NCI-H146 treated with DMSO at 0.1 percent for 48 hours (cell line): ENCODE measurements at regions not wholly inside any gene's neighbourhood (a gene's known extent, or its start where the extent isn't known, plus 50 kb on each side); places are given as distances from the start of the nearest gene placed in this dataset.
"Not testable (repeated sequence)": the region's sequence is repeated elsewhere in the genome, so short reads cannot be mapped to it uniquely, and the experiment has no call there.

Experiments used
- DNase-seq: peaks from one replicate; lab custom pipeline; 2025; ENCODE audit not compliant: unreplicated experiment; lab: John Stamatoyannopoulos, UW

DNA sequence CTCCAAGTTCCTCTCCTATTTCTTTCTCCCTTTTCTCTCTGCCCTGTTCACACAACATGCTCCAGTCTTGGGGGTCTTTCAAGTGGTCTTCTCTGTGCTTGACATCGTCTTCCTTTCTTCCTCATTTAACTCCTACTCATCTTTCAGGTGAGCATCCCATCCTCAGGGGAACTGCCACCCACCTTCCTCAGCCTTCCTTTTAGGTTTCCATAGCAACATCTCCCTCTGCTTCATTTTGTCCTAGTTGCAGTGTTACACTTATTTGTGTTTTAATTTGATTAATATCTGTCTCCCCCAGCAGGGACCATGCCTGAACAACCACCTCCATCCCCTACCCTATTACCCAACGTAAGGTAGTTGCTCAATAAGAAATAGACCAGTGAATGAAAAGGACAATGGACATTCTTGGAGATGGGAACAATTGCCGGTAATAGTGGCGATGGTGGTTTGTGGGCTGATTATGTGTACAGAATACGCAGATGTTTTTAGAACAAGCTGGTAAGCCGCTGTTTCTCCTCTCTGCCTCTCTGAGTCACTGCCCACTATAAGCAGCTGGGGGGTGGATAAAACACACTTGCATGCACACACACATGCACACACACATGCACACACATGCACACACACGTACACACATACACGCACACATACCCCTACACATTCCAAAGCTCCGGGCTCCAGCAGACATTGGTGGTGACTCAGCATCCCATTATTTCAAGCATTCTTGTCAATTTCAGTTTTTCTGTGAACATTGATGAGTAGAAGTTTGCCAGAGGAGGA, 251.6 kb downstream of the GATA3 start:
- DNase-seq = no peak

DNA sequence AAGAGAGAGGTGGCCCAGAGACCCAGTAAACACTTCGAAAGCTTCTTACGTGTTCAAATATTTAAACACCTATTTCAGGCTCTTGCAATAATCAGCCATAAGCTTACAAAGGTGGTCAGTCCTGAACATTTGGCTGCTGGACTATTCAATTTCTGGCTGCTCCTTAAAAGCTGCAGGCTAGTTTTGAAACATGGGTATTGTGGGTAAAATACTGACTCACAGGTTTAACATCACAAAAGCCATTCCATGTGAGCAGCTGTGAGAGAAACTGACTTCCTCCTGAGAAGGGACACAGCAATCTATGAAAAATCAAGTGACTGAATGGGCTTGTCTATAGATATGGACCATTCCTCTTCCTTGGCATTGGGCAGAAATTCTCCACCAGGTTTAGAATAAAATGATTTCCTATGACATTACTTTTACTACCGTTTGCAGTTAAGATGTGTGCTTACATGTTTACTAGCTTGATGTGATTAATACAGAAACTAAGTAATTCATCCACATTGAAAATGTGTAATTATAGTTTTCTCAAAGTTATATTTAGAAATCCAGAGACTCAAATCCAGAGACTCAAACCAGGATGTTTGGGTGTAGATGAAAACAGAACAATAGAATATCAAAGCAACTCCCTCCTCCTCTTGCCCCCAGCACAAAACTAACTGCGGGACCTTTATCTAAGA, 252.3 kb downstream of the GATA3 start:
- no peak for DNase-seq

DNA sequence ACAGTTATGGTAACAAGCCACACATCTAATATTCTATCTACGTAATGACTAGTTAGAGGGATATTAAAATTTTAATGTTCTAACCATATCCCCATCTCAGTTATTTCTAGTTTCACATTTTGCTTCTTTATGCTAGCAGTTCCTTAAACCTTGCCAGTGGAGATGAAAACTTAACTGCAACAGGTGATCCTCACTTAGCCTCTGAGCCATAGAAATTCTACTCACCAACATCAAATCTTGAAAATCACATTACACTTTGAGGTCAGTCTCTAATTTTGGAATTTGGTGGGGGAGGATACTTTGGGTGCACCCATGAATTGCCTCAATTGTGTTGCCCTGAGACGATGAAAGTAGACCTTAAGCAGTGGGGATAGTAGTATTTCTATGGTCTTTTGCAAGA, 256.4 kb downstream of the GATA3 start:
- DNase-seq = no peak

DNA sequence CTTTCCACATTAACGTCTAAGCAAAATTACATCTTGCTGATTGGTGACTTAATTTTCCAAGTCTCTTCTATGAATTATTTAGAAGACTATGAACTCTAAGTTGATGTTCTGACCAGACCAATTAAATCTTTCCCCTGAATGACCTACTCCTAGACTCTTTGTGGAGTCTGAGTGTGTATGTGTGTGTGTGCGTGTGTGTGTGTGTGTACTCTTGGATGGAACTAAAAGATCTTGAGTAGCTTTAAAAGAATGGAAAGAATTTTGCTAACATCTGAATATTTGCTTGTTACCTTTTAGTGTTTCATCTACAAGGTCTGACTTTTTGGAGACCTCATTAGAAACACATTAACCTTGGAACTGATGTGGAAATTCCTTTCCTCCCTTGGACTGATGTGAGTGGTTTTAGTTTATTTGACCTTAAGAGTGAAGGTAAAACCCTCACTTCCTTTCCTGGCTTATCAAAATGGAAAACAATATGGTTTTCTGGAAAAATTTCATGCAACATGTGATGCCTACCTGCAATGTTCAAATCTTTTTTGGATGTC, 257.1 kb downstream of the GATA3 start:
- no peak for DNase-seq

DNA sequence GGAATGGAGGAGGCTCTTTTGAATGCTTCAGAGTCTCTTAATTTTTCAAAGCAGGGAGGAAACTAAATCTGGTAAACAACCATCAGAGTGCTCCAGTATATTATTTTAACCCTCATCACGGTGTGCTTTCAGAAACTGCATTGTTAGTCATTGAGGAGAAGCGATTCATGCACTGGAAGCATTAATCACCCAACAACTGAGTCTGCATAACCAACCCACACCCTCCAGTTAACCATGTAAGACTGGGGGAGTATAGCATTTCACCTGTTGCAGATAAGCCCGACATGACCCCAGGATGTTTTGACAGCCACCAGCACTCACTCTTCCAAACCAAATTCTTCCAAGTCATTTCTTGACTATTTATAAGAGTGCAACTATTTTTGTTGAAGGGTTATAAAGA, 257.6 kb downstream of the GATA3 start:
- DNase-seq = no peak

DNA sequence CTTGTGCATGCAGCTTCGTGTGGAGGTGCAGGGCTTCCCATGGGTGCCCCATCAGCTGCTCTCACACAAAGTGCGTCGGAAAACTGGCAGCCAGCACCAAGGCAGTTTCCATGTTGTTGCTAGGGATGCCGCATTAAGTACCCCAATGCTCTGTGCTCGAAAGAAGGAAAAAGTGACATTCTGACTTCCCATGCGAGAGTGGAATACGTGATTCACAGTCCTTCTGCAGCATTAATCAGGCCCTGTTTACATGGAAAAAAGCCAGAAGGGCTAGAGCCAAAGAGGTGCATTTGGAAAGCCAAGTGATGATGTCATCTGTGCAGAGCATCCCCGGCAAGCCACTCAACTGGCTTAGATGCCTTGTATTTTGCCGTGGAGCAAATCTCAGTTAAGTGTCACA, 258.3 kb downstream of the GATA3 start:
- DNase-seq = no peak

DNA sequence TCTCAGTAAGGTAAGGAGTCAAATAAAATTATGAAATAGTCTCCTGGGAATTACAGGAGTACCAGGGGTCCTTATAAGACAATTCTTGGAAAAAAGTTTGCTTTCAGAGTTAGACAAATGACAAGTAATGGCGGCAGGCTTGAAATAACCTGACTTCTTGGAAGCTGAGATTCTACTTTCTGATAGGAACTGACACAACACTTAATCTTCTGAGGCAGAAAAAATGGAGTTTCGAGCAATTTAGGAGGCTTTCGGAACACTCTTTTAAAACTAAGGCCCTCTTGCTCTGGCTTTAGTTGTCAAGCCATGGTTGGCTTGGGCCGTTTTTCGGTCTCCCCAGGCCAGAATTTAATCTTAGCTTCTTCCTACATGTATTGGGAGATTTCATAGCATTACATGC, 260.0 kb downstream of the GATA3 start:
- DNase-seq = no peak

DNA sequence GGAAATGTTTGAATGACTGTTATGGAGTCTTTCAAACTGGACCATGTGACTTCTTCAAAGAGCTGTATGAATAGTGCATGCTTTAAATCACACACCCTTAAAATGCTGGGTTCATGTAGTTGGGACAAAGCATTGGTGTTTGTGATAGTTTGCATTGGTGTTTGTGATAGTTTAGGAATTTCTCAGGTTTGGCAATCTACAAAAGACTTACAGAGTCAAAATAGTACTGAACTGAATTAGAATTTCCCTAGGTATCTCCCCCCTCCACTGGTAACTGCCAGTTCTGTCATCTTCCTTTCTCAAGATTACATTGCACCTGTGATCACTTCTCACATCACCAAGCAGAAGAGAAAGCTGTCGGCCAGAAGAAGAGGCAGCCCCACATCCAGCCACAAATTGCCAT, 261.1 kb downstream of the GATA3 start:
- DNase-seq = no peak

DNA sequence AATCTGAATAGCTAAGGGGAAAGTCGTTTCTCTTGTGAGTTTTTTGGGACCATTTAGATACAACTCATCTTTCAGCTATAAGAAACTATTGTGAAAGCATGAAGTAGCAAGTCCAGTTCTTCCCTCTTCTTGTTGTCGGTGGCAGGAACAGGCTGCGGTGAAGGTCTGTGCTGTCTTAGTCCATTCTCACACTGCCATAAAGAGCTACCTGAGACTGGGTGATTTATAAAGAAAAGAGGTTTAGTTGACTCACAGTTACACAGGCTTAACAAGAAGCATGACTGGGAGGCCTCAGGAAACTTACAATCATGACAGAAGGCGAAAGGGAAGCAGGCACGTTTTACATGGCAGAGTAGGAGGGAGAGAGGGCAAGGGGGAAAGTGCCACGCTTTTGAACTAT, 261.8 kb downstream of the GATA3 start:
- no peak for DNase-seq

DNA sequence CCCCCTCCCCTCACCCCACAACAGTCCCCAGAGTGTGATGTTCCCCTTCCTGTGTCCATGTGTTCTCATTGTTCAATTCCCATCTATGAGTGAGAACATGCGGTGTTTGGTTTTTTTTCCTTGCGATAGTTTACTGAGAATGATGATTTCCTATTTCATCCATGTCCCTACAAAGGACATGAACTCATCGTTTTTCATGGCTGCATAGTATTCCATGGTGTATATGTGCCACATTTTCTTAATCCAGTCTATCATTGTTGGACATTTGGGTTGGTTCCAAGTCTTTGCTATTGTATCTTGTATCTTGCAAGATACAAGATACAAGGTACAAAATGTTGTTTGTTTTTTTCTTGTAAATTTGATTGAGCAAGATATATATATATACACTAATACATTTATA, 263.9 kb downstream of the GATA3 start:
- DNase-seq = not testable (repeated sequence)

DNA sequence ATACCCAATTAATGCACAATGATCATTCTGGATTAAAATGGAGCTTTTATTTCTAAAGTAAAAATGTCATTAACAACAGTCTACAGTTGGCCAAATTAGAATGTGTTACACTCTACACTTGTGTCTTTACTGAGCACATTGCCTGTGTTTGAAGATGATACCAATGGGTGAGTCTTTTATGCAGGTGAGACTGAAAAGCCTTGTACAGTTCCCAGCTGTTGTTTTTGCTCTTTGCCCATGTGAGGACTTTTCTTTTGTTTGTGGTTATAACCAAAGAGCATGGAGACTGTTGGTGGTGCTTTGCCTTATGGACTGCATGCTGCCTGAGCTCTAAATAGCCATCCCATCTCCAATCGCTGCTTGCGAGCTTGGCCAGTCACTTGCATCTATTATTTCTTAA, 264.5 kb downstream of the GATA3 start:
- no peak for DNase-seq

DNA sequence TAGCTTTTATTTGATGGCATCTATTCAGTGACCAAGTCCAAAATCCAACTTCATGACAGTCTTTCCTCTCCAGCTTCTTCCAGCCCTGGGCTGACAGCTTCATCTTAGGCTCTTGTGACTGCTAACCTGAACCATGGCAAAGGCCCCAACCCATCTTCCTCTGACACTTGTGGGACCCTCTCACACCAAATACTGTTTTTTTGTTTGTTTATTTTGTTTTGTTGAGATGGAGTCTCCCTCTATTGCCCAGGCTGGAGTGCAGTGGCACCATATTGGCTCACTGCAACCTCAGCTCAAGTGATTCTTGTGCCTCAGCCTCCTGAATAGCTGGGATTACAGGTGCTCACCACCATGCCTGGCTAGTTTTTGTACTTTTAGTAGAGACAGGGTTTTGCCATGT, 265.2 kb downstream of the GATA3 start:
- DNase-seq = no peak

DNA sequence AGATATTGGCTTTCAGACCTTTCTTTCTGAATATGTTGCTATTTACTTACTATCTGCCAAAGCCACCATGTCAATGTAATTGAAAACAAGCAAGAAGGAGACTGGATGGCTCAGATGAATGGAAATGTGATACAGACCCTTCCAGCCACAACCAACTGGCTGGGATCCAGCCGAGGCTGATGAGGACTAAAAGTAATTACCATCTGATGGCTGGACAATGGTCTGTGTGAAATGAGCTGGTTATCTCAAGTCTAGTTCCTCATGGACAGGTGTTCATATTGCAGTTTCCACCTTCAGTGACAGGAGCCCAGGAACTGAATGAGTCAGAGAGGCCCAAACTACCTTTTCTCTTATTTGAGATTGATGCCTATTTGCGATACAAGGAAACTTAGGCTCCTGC, 267.5 kb downstream of the GATA3 start:
- DNase-seq = no peak

DNA sequence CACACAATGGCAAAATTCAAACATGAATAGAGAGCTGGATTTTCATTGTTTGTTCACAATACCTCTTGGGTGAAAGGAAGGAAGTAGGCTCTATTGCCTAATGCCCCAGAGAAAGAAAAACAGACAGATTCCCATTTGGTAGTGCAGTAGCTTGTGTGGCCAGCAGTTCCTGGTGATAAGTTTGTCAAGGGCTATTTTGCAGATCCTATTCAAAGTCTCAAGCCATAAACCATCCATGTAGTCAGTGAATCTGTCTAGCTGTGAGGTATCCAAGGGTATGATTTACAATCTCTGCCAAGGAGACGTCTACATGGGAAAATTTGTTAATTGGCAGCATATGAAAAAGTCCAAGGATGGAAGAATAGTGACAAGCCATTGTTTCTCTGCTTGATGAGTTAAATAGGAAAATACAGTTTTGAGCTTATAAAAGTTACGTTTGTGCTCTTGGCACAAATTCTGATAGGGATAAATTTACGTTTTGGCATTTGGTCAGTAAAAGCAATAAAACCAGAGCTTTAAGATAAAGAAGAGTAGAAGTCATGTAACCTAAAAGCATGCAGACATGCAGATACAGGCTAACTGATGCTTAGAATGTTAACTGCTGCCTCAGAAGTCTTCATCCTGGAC, 269.1 kb downstream of the GATA3 start:
- DNase-seq = no peak

DNA sequence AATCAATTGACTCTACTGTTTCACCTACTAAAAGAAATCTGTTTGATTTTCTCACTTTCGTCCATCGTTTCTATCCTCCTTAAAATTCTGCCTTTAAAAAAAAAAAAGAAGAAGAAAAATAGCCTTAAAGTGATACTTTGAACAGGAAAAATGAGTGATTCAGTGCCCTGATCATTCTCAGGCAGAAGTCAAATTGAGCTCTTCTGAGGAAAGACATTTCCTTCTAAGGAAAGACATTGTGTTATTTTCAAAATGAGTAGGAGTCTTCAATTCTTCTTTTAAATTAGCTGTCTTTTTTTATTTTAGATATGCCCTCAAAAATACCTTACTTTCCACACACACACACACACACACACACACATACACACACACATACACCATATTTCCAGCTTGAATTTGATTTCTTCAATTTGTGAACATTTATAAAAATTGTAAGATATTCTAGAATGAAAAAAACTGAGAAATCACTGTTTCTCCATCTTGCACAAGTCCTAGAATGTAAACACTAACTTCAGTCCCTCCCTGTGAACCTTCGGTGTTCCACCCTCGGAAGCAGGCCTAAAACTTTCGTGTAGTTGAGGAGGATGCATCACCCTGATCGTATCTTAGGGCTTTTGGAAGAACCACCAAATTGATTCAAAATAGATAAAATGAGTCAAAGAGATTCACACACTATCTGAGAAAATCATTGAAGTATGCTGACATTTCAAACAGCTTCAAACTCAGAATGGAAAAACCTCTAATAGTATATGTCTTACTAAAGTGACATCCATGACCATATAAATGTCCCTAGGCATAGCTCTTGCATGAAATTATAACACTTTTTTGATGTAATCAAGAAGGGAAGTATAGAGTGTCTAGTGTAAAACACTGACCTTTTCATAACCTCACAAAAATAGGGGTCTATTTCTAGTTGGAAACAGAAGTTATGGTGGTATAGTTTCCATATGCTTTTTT, 270.8 kb downstream of the GATA3 start:
- DNase-seq = no peak

DNA sequence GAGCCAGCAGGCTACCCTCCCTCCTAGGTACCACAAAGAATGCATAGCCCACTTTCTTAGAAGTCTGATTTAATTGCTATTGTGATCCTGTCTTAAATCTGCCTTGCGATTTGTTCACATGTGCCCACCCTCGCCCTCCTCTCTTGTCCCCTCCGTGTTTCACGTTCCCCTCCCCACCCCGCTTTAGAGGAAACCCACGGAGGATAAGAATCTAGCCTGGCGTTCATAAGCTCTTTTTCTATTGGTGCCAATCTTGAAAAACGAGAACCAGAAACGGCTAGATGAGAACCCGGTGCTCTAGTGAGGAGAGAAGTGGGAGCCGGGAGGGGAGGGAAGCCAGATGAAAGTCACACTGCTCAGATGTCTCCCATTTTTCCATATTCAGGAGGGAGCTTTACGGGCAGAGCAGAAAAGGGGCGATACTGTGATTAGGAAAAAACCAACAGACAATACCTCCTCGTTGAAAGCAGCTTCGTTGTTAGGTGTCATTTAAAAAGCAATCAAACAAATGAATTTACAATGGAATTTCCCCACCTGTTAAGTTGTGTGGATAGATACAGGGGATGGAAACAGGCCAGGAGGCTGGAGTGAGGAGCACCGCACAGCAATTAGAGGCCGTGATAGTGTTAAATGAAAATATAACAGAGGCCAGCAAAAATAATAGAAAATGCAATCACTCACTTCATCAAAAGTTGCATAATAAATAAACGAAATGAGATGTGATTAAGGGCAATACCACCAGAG, 272.1 kb downstream of the GATA3 start:
- DNase-seq = no peak

DNA sequence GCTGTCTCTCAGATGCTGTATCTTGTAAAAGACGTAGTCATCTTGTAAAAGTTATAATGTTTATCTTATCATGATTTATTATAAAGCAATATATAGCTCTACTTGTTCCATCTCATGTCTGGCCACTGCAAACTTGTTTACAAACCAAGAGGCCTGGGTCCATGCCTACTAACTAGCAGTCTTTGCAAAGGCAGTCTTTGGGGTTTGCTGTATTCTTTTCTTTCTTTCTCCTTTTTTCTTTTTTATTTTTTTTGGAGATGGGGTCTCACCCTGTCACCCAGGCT, 272.6 kb downstream of the GATA3 start:
- DNase-seq = no peak

DNA sequence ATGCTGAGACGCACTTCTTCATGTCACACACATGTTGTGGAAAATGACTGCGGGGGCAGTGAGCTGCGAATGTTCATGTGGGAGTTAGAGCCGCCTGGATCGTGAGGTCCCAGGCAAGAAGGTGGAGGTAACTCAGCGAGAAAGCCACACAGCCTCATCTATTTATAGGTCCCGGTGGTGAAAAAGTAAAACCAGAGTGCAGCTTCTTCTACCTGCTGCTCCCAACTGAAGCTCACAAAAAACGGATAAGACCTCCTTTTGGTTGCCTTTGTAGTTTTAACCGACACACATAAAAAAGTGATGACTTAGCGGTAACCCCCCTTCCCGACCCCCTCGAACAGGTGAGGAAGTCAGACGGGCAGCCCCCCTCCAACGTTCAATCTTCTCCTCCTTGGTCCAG, 276.9 kb downstream of the GATA3 start:
- DNase-seq = no peak

DNA sequence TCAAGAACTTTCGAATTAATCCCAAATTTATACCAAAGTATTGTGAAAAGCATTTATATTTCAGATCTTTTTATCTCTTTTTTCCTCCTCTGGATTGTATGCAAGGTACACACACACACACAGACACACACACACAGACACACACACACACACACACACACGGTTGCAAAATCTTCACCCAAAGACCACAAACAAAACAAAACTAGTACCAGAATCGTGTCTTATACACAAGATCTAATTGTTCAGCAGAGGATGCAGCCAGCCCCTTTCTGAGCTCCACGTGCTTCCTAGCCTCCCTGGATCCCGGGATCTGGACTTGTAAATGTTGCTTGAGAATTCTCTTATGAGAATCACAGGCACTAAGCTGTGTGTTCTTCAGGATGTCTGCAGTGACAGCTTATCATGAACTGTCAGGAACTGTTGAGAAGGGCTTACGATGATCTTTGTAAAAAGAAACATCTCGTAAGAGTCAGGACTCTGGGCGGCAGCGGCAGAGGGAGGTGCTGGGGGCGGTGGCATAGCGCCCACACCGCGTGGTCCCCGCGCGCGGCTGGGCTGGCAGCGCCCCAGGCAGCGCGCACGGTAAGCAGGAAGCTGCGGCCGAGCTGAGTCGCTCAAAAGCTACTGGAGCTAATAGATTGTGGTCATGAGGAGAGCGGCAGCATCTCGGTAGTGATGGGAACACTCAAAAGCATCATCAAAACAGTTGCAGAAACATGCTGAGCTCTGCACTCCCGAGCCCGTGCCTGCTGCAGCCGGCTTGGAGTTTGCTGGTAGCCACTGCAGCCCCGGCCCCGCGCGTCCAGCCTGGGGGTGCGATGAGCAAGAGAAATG, 277.6 kb downstream of the GATA3 start:
- no peak for DNase-seq

DNA sequence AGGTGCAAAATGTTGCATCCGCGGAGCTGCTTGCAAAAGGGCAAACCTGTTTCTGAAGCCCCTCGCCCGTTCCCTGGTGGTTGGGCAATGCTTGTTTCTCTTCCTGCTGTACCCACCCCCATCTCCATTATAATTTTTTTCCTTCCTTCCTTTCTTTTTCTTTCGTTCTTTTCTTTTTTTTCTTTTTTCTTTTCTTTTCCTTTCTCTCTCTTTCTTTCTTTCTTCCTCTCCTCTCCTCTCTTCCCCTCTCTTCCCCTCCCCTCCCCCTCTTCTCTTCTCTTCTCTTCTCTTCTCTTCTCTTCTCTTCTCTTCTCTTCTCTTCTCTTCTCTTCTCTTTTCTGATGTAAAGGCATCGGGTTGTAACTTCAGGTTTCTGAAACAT, 278.2 kb downstream of the GATA3 start:
- DNase-seq = no peak
